Thyroid gland (tissue), 4 donors: ENCODE measurements at regions not wholly inside any gene's neighbourhood (a gene's known extent, or its start where the extent isn't known, plus 50 kb on each side); places are given as distances from the start of the nearest gene placed in this dataset.
"Not testable (repeated sequence)": the region's sequence is repeated elsewhere in the genome, so short reads cannot be mapped to it uniquely, and the experiment has no call there.

ENCODE experiments used
- DNase-seq, 2 donors: peaks; one replicate each; pipeline ENCODE4 v3.0.0-alpha.2; 2019
- H3K27ac ChIP-seq, 3 donors: fragments of 200-600 bp; sonication (generic); 1 replicate in 2 of 3; 2 replicates in 1 of 3; pipeline ENCODE4 v1.5.1; 2016 to 2019; ENCODE audit warnings: mild to moderate bottlenecking in 1 of 3, moderate library complexity in 1 of 3
- H3K27me3 ChIP-seq: fragments of 200-600 bp; sonication (generic); one replicate; pipeline ENCODE4 v1.5.1; 2019
- H3K36me3 ChIP-seq, 2 donors: fragments of 200-600 bp; sonication (generic); one replicate each; pipeline ENCODE4 v1.5.1; 2016 to 2019
- H3K4me1 ChIP-seq, 2 donors: fragments of 200-600 bp; sonication (generic); one replicate each; pipeline ENCODE4 v1.5.1; 2017 to 2019
- H3K4me3 ChIP-seq, 3 donors: fragments of 200-600 bp; sonication (generic); replicated peaks in 1 of 3; 1 replicate in 2 of 3; 2 replicates in 1 of 3; pipeline ENCODE4 v1.5.1; 2016; ENCODE audit warnings: mild to moderate bottlenecking in 1 of 3
- H3K9me3 ChIP-seq: fragments of 200-600 bp; sonication (generic); one replicate; pipeline ENCODE4 v1.5.1; 2017
- POLR2A ChIP-seq, 2 donors: fragments of 450-650 bp; IDR thresholded peaks; one replicate each; pipeline ENCODE4 v1.6.1; 2017; ENCODE audit warnings: antibody characterized with exemption in 2 of 2, mild to moderate bottlenecking in 2 of 2, moderate library complexity in 1 of 2
- WGBS, 2 donors: methylation state at CpG; one replicate each; pipeline ENCODE4 v1.1.5; 2017; 5-methylcytosine and 5-hydroxymethylcytosine counted together
- intact Hi-C: fragments of 100-400 bp; cut with DNase I; formaldehyde crosslinking; loops from one replicate; pipeline ENCODE4 v1.15.1; 2023
- TF ChIP-seq, protein P1 (sequence below), 6 experiments: fragments of 200-600 bp in 3 of 6; fragments of 450-650 bp in 3 of 6; sonication (generic) in 3 of 6; IDR thresholded peaks; one replicate each; pipeline ENCODE4 v1.5.1; 2016 to 2019; ENCODE audit warnings: antibody characterized with exemption in 6 of 6, mild to moderate bottlenecking in 2 of 6, inconsistent platforms in 1 of 6, moderate library complexity in 1 of 6

DNA sequence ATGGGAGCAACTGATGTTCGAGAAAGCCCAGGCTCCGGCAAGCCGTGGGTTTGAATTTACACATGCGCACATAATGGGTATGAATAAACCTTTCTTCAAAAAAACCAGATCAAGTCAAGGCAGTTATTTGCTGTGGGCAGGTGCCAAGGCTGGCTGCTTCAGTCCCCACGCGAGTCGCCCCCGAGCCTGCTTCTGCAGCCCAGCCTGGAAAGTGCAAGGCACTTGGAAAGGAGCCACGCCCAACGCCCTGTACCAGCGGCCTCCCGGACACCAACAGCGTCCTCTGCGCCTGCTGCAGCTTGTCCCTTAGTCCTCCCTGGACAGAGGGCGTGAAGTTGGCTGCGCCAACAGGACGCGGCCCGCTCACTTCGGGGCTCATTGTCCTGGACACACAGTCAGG lies 68.9 kb downstream of the KLF15 start:
- intact Hi-C loops = no loop called here
- no peaks in the 10 kb centered on the region for H3K9me3 ChIP-seq
- H3K27ac ChIP-seq = no peak overlapping the region
- no peaks in the 10 kb centered on the region for H3K36me3 ChIP-seq
- 44 to 67% methylated on average over 20 of the region's 20 CpGs for whole genome bisulfite sequencing, 2 donors
- peaks cover 10 to 19% of the 10 kb centered on the region in 2 donors for H3K4me1 ChIP-seq
- H3K4me3 ChIP-seq = no peak overlapping the region
- TF ChIP-seq, protein P1, sequence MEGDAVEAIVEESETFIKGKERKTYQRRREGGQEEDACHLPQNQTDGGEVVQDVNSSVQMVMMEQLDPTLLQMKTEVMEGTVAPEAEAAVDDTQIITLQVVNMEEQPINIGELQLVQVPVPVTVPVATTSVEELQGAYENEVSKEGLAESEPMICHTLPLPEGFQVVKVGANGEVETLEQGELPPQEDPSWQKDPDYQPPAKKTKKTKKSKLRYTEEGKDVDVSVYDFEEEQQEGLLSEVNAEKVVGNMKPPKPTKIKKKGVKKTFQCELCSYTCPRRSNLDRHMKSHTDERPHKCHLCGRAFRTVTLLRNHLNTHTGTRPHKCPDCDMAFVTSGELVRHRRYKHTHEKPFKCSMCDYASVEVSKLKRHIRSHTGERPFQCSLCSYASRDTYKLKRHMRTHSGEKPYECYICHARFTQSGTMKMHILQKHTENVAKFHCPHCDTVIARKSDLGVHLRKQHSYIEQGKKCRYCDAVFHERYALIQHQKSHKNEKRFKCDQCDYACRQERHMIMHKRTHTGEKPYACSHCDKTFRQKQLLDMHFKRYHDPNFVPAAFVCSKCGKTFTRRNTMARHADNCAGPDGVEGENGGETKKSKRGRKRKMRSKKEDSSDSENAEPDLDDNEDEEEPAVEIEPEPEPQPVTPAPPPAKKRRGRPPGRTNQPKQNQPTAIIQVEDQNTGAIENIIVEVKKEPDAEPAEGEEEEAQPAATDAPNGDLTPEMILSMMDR (IDR thresholded peaks at IDR 0.05) = no peak
- TF ChIP-seq POLR2A (IDR thresholded peaks at IDR 0.05) = no peak
- H3K27me3 ChIP-seq = no peaks in the 10 kb centered on the region
- peak; percentile 48 to 52 for DNase-seq

DNA sequence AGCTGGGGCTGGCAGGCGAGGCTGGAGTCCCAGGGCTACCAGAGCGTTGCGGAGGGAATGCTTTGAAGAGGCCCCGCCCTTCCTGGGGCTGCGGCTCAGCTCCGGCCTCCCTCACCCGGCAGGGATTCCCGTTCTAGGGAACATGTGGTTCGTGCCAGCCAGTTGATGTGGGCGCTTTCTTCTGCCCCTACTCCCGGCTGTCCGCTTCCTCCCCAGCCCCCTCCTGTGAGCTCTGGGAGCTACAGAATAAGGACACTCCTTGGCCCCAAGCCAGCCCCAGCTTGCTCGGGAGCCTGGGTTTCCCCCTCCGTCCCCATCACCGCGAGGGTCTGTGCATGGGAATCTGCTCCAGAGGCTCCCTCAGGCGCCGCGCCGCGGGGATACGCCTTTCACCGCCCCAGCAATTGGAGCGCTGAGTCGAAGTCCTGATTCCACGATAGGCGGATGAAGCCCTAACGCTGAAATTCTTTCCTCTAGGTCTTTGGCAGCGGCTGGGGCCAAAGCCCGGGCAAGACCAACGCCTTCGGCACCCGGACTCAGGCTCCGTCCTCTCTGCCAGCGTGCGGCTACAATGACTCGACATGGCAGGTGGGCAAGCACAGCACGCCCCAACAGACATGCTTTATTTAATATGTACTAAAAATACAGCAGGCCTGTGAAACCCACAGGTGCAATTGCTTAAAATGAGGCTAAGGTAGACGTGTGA lies 69.5 kb downstream of the KLF15 start:
- Histone ChIP-seq H3K27me3 (no peaks in the 10 kb centered on the region), H3K9me3 (no peaks in the 10 kb centered on the region), H3K4me3 (peak overlapping the region in 1 of 3 donors; percentile 29), H3K36me3 (no peaks in the 10 kb centered on the region), H3K4me1 (peaks cover 10 to 19% of the 10 kb centered on the region in 2 donors), H3K27ac (peak overlapping the region; percentile 6 to 60 (median 37))
- WGBS, 2 donors = 6 to 7% methylated on average over 25 to 39 of the region's 39 CpGs
- TF ChIP-seq, protein P1 (IDR thresholded peaks at IDR 0.05) = no peak
- peak in 1 of 2 donors; percentile 22 for TF ChIP-seq POLR2A (IDR thresholded peaks at IDR 0.05)
- intact Hi-C loops = no loop called here
- DNase-seq = peak; percentile 84 to 86

DNA sequence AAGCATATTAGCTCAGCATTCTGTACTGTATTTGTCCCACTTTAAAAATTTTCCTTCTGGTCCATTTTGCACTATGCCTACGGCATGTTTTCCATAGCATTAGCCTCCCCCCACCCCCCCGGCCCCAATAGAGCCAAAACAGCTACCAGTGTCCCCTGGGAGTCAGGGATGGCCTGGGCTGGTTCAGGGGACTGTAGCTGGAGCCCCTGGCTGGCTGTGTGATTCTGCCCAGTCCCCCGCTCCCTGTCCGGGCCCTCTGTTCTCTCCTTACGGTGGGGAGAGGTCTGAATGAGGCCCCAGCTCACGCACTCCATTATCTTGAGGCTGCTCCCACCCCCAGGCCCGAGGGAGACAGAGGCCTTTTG lies 70.1 kb downstream of the KLF15 start:
- H3K9me3 ChIP-seq = no peaks in the 10 kb centered on the region
- intact Hi-C loops = no loop called here
- peak overlapping the region in 1 of 3 donors; percentile 29 for H3K4me3 ChIP-seq
- TF ChIP-seq POLR2A (IDR thresholded peaks at IDR 0.05) = no peak
- TF ChIP-seq, protein P1 (IDR thresholded peaks at IDR 0.05) = no peak
- H3K27ac ChIP-seq = peak overlapping the region; percentile 6 to 60 (median 37)
- H3K27me3 ChIP-seq = no peaks in the 10 kb centered on the region
- peaks cover 10 to 19% of the 10 kb centered on the region in 2 donors for H3K4me1 ChIP-seq
- no peaks in the 10 kb centered on the region for H3K36me3 ChIP-seq
- DNase-seq = no peak
- WGBS, 2 donors = 10 to 21% methylated on average over 2 to 4 of the region's 7 CpGs

DNA sequence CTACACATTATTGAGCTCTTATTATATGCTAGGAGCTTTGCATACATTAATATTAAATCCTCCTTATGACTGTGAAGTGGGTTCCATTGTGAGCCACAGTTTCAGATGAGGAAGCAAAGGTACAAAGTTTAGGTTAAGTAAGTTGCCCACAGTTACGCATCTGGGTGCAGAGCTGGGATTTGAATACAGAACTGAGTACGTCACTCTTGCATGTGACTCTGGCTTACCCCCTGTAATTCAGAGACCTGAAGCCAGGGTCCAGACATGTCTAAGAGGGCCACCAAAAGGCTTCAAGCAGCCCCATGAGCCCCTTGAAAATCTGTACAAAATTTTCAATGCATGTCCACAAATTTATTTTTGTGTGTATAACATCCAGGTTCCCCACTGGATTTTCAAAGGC lies 71.8 kb downstream of the KLF15 start:
- Histone ChIP-seq H3K27ac (no peak overlapping the region), H3K9me3 (no peaks in the 10 kb centered on the region), H3K4me3 (no peak overlapping the region), H3K4me1 (peaks cover 10 to 19% of the 10 kb centered on the region in 2 donors), H3K36me3 (no peaks in the 10 kb centered on the region), H3K27me3 (no peaks in the 10 kb centered on the region)
- DNase-seq = no peak
- intact Hi-C loops = no loop called here
- no peak for TF ChIP-seq POLR2A (IDR thresholded peaks at IDR 0.05)
- TF ChIP-seq, protein P1 (IDR thresholded peaks at IDR 0.05) = no peak
- WGBS, 2 donors = 94 to 96% methylated on average over 2 of the region's 2 CpGs

DNA sequence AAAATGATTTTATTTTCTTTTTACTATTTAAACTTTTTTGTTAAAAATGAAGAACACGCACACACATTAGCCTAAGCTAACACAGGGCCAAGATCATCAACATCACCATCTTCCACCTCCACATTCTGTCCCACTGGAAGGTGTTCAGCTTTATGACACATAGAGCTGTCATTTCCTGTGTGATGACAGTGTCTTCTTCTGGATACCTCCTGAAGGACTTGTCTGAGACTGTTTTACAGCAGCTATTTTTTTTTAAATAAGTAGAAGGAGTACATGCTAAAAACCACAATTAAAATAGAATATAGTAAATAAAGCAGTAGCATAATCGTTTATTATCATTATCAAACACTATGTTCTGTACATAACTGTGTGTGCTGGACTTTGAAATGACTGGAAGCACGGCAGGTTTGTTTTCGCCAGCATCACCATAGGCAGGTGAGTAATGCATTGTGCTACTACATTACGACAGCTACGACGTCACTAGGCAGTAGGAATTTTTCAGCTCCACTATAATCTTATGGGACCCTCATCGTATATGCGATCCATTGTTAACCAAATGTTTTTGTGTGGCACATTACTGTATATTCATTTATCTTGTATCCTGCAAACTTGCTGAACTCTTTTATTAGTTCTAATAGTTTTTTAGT lies 72.8 kb downstream of the KLF15 start:
- 88 to 92% methylated on average over 9 of the region's 9 CpGs for WGBS, 2 donors
- H3K4me3 ChIP-seq = no peak overlapping the region
- H3K27ac ChIP-seq = no peak overlapping the region
- intact Hi-C loops = no loop called here
- TF ChIP-seq POLR2A (IDR thresholded peaks at IDR 0.05) = no peak
- TF ChIP-seq, protein P1 (IDR thresholded peaks at IDR 0.05) = no peak
- DNase-seq = no peak
- H3K4me1 ChIP-seq = peaks cover 10 to 19% of the 10 kb centered on the region in 2 donors
- H3K36me3 ChIP-seq = no peaks in the 10 kb centered on the region
- H3K27me3 ChIP-seq = no peaks in the 10 kb centered on the region
- no peaks in the 10 kb centered on the region for H3K9me3 ChIP-seq

DNA sequence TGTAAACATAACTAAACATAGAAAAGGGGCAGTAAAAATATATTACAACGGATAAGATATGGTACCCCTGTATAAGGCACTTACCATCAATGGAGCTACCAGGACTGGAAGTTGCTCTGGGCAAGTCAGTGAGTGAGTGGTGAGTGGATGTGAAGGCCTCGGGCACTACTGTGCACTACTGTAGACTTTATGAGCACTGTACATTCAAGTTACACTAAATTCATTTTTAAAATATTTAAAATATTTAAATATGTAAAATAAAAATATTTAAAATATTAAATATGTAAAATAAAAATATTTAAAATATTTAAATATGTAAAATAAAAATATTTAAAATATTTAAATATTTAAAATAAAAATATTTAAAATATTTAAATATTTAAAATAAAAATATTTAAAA lies 73.6 kb downstream of the KLF15 start:
- H3K27me3 ChIP-seq, intact Hi-C loops, H3K27ac ChIP-seq, H3K9me3 ChIP-seq, DNase-seq, H3K36me3 ChIP-seq, H3K4me3 ChIP-seq: not testable (repeated sequence)
- peaks cover 10 to 19% of the 10 kb centered on the region in 2 donors for H3K4me1 ChIP-seq
- WGBS, 2 donors = 89 to 96% methylated on average over 2 of the region's 2 CpGs
